Calu3 (cell line): ENCODE measurements at regions not wholly inside any gene's neighbourhood (a gene's known extent, or its start where the extent isn't known, plus 50 kb on each side); places are given as distances from the start of the nearest gene placed in this dataset.

Source experiments
- BruUV-seq: library from RNA; stranded (reverse); fragments of 400-500 nt; replicated peaks from 2 replicates; lab custom pipeline; 2021; lab: Mats Ljungman, UMichigan
- CTCF ChIA-PET: fragments of 300-600 bp; sonication (Branson Sonifier 250); formaldehyde crosslinking; loops from one replicate; lab custom pipeline; 2022; ENCODE audit warnings: antibody characterized with exemption; lab: Charles Lee
- DNase-seq: peaks from one replicate; pipeline ENCODE4 v3.0.0; 2022
- H3K27ac Mint-ChIP-seq: one replicate; pipeline ENCODE4 v1.8.0; 2022; ENCODE audit warnings: mixed read lengths; ENCODE audit not compliant: unreplicated experiment
- H3K27me3 Mint-ChIP-seq: one replicate; pipeline ENCODE4 v1.8.0; 2022; ENCODE audit warnings: mixed read lengths; ENCODE audit not compliant: unreplicated experiment
- H3K36me3 Mint-ChIP-seq: one replicate; pipeline ENCODE4 v1.8.0; 2022; ENCODE audit warnings: mild to moderate bottlenecking, moderate library complexity, mixed read lengths; ENCODE audit not compliant: insufficient read depth, unreplicated experiment
- H3K4me1 Mint-ChIP-seq: one replicate; pipeline ENCODE4 v1.8.0; 2022; ENCODE audit warnings: mild to moderate bottlenecking, low read depth, mixed read lengths; ENCODE audit not compliant: unreplicated experiment
- H3K4me3 Mint-ChIP-seq: one replicate; pipeline ENCODE4 v1.8.0; 2022; ENCODE audit warnings: mild to moderate bottlenecking, low read depth, moderate library complexity, mixed read lengths; ENCODE audit not compliant: unreplicated experiment
- H3K9me3 Mint-ChIP-seq: one replicate; pipeline ENCODE4 v1.8.0; 2022; ENCODE audit warnings: low read depth, mixed read lengths; ENCODE audit not compliant: unreplicated experiment
- CTCF ChIP-seq: fragments of 200-600 bp; IDR thresholded peaks from one replicate; pipeline ENCODE4 v1.8.0; 2022; ENCODE audit warnings: antibody characterized with exemption; ENCODE audit not compliant: unreplicated experiment
- intact Hi-C: fragments of 100-400 bp; cut with micrococcal nuclease; formaldehyde crosslinking; loops from one replicate; pipeline ENCODE4 v1.10.0; 2022; ENCODE audit not compliant: unreplicated experiment

DNA sequence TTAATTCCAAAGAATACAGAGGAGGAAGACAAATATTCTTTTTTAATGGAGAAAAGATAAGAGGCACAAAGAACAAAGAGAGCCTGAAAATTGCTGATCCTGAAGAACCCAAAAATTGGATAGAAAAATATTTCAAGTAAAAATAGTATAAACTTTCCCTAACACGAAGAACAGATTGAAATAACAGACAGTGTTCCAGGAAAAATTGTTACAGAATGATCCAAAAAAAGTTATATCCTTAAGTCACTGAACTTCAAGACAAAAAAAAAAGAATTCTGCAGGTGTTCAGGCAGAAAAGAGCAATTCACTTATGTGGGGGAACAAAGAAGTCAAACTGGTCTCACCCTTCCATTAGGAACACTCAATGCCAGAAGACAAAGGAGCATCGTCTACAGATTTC lies 160.2 kb downstream of the KLF12 start:
- Mint-ChIP-seq H3K36me3 (no peaks in the 10 kb centered on the region), H3K27me3 (no peaks in the 10 kb centered on the region), H3K9me3 (peaks cover 3% of the 10 kb centered on the region), H3K4me1 (no peaks in the 10 kb centered on the region), H3K4me3 (no peak overlapping the region), H3K27ac (no peak overlapping the region)
- BruUV-seq = no TSS peak
- CTCF ChIA-PET = no interaction called here
- no peak for DNase-seq
- intact Hi-C loops = no loop called here
- no peak for TF ChIP-seq CTCF

GRCh38 chr13:73973156-73973555 lies 161.0 kb downstream of the KLF12 start:
- BruUV-seq = no TSS peak
- no peaks in the 10 kb centered on the region for H3K36me3 Mint-ChIP-seq
- intact Hi-C loops = no loop called here
- H3K4me1 Mint-ChIP-seq = no peaks in the 10 kb centered on the region
- CTCF ChIA-PET = no interaction called here
- no peak for DNase-seq
- no peak overlapping the region for H3K27ac Mint-ChIP-seq
- TF ChIP-seq CTCF = no peak
- H3K4me3 Mint-ChIP-seq = no peak overlapping the region
- no peaks in the 10 kb centered on the region for H3K27me3 Mint-ChIP-seq
- peaks cover 3% of the 10 kb centered on the region for H3K9me3 Mint-ChIP-seq

DNA sequence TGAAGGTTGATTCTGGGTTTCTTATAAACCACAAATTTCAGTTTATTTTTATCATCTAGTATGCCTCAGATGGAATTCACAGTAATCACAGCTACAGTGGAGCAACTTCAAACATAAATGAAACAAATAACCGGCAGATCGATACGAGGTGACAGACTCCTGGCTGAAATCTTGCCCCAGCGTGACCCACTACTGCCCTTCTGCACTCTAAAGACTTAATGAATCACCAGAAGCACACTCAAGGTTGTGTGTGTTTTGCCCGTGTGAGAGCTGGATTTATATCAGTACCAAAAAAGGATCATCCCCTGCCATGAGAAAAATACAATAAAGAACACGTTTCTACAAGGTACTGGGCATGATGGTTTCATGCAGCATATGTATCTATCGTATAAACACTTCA lies 161.7 kb downstream of the KLF12 start:
- no TSS peak for BruUV-seq
- no peaks in the 10 kb centered on the region for H3K27me3 Mint-ChIP-seq
- H3K4me3 Mint-ChIP-seq = no peak overlapping the region
- peaks cover 3% of the 10 kb centered on the region for H3K9me3 Mint-ChIP-seq
- no peak for DNase-seq
- no peaks in the 10 kb centered on the region for H3K4me1 Mint-ChIP-seq
- CTCF ChIA-PET = no interaction called here
- intact Hi-C loops = no loop called here
- no peak overlapping the region for H3K27ac Mint-ChIP-seq
- H3K36me3 Mint-ChIP-seq = no peaks in the 10 kb centered on the region
- no peak for TF ChIP-seq CTCF

DNA sequence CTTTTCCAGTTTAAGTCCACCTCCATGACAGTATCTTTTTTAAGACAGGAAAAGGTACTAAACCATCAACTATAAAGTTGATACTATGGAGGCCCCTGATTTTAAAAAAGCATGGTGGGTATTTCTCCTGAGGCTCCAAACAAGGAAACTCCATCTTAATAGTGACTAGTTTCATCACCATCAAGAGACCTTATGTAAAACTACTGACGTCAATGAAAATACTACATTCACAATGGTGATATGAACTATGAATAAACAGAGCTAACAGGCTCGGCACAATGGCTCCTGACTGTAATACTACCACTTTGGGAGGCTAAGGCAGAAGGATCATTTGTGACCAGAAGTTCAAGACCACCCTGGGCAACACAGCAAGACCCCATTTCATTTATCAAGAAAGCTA lies 162.7 kb downstream of the KLF12 start:
- no peaks in the 10 kb centered on the region for H3K4me1 Mint-ChIP-seq
- H3K9me3 Mint-ChIP-seq = peaks cover 3% of the 10 kb centered on the region
- BruUV-seq = no TSS peak
- H3K4me3 Mint-ChIP-seq = no peak overlapping the region
- TF ChIP-seq CTCF = no peak
- no peaks in the 10 kb centered on the region for H3K36me3 Mint-ChIP-seq
- intact Hi-C loops = no loop called here
- no peak overlapping the region for H3K27ac Mint-ChIP-seq
- no peak for DNase-seq
- CTCF ChIA-PET = no interaction called here
- no peaks in the 10 kb centered on the region for H3K27me3 Mint-ChIP-seq
